ENCODE measurements at regions not wholly inside any gene's neighbourhood (a gene's known extent, or its start where the extent isn't known, plus 50 kb on each side); places are given as distances from the start of the nearest gene placed in this dataset.

GRCh38 chr17:13426991-13427390 lies 174.7 kb downstream of the HS3ST3A1 start:
- H3K18ac ChIP-seq (ENCODE audit: extremely low read depth, low read length): no peak overlapping the region
- H3K4ac ChIP-seq (replicated peaks; ENCODE audit: insufficient read length, low read depth, low read length): no peak overlapping the region
- H3K4me1 ChIP-seq (replicated peaks in 1 of 4; ENCODE audit: control insufficient read depth in 3 of 4, insufficient read depth in 4 of 4, low read length in 3 of 4): no peaks in the 10 kb centered on the region
- no peak overlapping the region for H3K23ac ChIP-seq (ENCODE audit: insufficient read length)
- H2BK5ac ChIP-seq (ENCODE audit: low read depth, low read length): no peak overlapping the region
- no peak overlapping the region for H3K14ac ChIP-seq (ENCODE audit: insufficient read length)
- H2BK15ac ChIP-seq (ENCODE audit: low read length): no peak overlapping the region
- H2BK12ac ChIP-seq (ENCODE audit: low read depth, low read length): no peak overlapping the region
- H4K8ac ChIP-seq (ENCODE audit: extremely low read depth, insufficient read depth, low read length): no peak overlapping the region
- H3K36me3 ChIP-seq (ENCODE audit: control insufficient read depth in 2 of 4, insufficient read depth in 4 of 4, low read length in 3 of 4): no peaks in the 10 kb centered on the region
- ChIA-PET CTCF (ENCODE audit: partially characterized antibody) (no interaction called here), POLR2A (ENCODE audit: partially characterized antibody) (no interaction called here)
- no peaks in the 10 kb centered on the region for H3K79me1 ChIP-seq (ENCODE audit: low read depth, low read length)
- H3K27me3 ChIP-seq (replicated peaks in 1 of 4; ENCODE audit: control insufficient read depth in 3 of 4, extremely low read depth in 1 of 4, insufficient read depth in 3 of 4, low read length in 3 of 4): no peaks in the 10 kb centered on the region
- H3K9ac ChIP-seq (replicated peaks in 1 of 4; ENCODE audit: extremely low read depth in 1 of 4, low read depth in 3 of 4, low read length in 3 of 4): no peak overlapping the region
- no peak overlapping the region for H3K27ac ChIP-seq (ENCODE audit: low read depth, low read length)
- H2BK120ac ChIP-seq (replicated peaks; ENCODE audit: low read depth, low read length): no peak overlapping the region
- no peak overlapping the region for H3K4me2 ChIP-seq (ENCODE audit: insufficient read depth in 1 of 2, low read depth in 2 of 2, low read length in 2 of 2)
- H3K56ac ChIP-seq (replicated peaks; ENCODE audit: insufficient read length, low read depth, low read length): no peak overlapping the region
- no peak overlapping the region for H2AK5ac ChIP-seq (ENCODE audit: low read depth, low read length)
- DNase-seq (ENCODE audit: low read depth in 1 of 2, low spot score in 2 of 2) (no peak), FAIRE-seq (no peak)
- H2AFZ ChIP-seq (ENCODE audit: low read length): no peak overlapping the region
- H4K5ac ChIP-seq (ENCODE audit: insufficient read length, low read depth, low read length): no peak overlapping the region
- no peak overlapping the region for H2BK20ac ChIP-seq (ENCODE audit: low read length)
- no peak overlapping the region for H3K4me3 ChIP-seq (ENCODE audit: extremely low read depth in 1 of 4, insufficient read depth in 2 of 4, low read depth in 3 of 4, low read length in 4 of 4)
- no peak overlapping the region for H4K91ac ChIP-seq (replicated peaks; ENCODE audit: insufficient read length, low read length)
- no peaks in the 10 kb centered on the region for H3K23me2 ChIP-seq (ENCODE audit: low read depth, low read length)
- H3K9me3 ChIP-seq (ENCODE audit: insufficient read depth in 2 of 2, low read depth in 1 of 2, low read length in 1 of 2): no peaks in the 10 kb centered on the region
- no peaks in the 10 kb centered on the region for H3K79me2 ChIP-seq (ENCODE audit: control insufficient read depth in 1 of 2, insufficient read depth in 2 of 2, low read length in 2 of 2)
- H4K20me1 ChIP-seq (replicated peaks in 1 of 2; ENCODE audit: control insufficient read depth in 1 of 2, insufficient read depth in 2 of 2, low read length in 2 of 2): no peaks in the 10 kb centered on the region
- no peak for TF ChIP-seq SUZ12 (IDR thresholded peaks at IDR 0.05; ENCODE audit: low read length)
- TF ChIP-seq BACH1 (IDR thresholded peaks at IDR 0.05; ENCODE audit: low read length): no peak
- TF ChIP-seq EGR1 (IDR thresholded peaks at IDR 0.05; ENCODE audit: borderline replicate concordance, low read depth, low read length): no peak
- no peak for TF ChIP-seq TEAD4 (IDR thresholded peaks at IDR 0.05; ENCODE audit: low read depth, low read length)
- no peak for TF ChIP-seq CTCF (IDR thresholded peaks at IDR 0.05; ENCODE audit: control extremely low read depth in 1 of 3, insufficient read depth in 1 of 3, low read depth in 1 of 3, low read length in 3 of 3)
- TF ChIP-seq RAD21 (IDR thresholded peaks at IDR 0.05 in 1 of 2, conservative IDR thresholded peaks at IDR 0.05 in 1 of 2; ENCODE audit: low read depth in 2 of 2, low read length in 2 of 2): no peak
- TF ChIP-seq CBX8 (IDR thresholded peaks at IDR 0.05; ENCODE audit: borderline replicate concordance, low read depth, low read length): no peak
- no peak for TF ChIP-seq JUND (IDR thresholded peaks at IDR 0.05; ENCODE audit: low read length)
- no peak for TF ChIP-seq SRF (IDR thresholded peaks at IDR 0.05; ENCODE audit: low read depth, low read length)
- no peak for TF ChIP-seq TAF1 (IDR thresholded peaks at IDR 0.05; ENCODE audit: low read depth, low read length)
- TF ChIP-seq NANOG (IDR thresholded peaks at IDR 0.05; ENCODE audit: insufficient read depth, low read depth, low read length, poor library complexity, severe bottlenecking): no peak
- TF ChIP-seq JUN (IDR thresholded peaks at IDR 0.05; ENCODE audit: low read depth, low read length): no peak
- TF ChIP-seq NRF1 (IDR thresholded peaks at IDR 0.05; ENCODE audit: low read depth, low read length): no peak
